HG02798 (cell line): ENCODE measurements at regions not wholly inside any gene's neighbourhood (a gene's known extent, or its start where the extent isn't known, plus 50 kb on each side); places are given as distances from the start of the nearest gene placed in this dataset.
"Not testable (repeated sequence)": the region's sequence is repeated elsewhere in the genome, so short reads cannot be mapped to it uniquely, and the experiment has no call there.

Experiments
- ATAC-seq: cut with Tn5 transposase; IDR thresholded peaks from one replicate; pipeline ENCODE4 v1.9.1; 2021; ENCODE audit warnings: mild to moderate bottlenecking; ENCODE audit not compliant: unreplicated experiment, poor library complexity

GRCh38 chr6:77326711-77327110 lies 136.6 kb downstream of the HTR1B start:
- no peak for ATAC-seq

GRCh38 chr6:77326029-77326428 lies 137.3 kb downstream of the HTR1B start:
- no peak for ATAC-seq

- ATAC-seq: no peak
These were observed 138.4 kb downstream of the HTR1B start for GRCh38 chr6:77324866-77325265.

- ATAC-seq: no peak
These were observed 140.7 kb downstream of the HTR1B start for GRCh38 chr6:77322604-77323003.

GRCh38 chr6:77318256-77318655 lies 145.0 kb downstream of the HTR1B start:
- ATAC-seq: no peak

GRCh38 chr6:77313595-77313994 lies 149.7 kb downstream of the HTR1B start:
- no peak for ATAC-seq

GRCh38 chr6:77299931-77300330 lies 163.4 kb downstream of the HTR1B start:
- ATAC-seq: no peak

- no peak for ATAC-seq
These were observed 165.0 kb downstream of the HTR1B start for GRCh38 chr6:77298283-77298682.

- ATAC-seq: no peak
These were observed 170.4 kb downstream of the HTR1B start for GRCh38 chr6:77292564-77293546.

GRCh38 chr6:77290798-77291197 lies 172.5 kb downstream of the HTR1B start:
- ATAC-seq: no peak

- no peak for ATAC-seq
These were observed 176.8 kb downstream of the HTR1B start for GRCh38 chr6:77286541-77286940.

- no peak for ATAC-seq
These were observed 189.4 kb downstream of the HTR1B start for GRCh38 chr6:77273929-77274328.

- ATAC-seq: no peak
These were observed 198.3 kb downstream of the HTR1B start for GRCh38 chr6:77264970-77265369.

GRCh38 chr6:77263003-77263402 lies 200.3 kb downstream of the HTR1B start:
- ATAC-seq: no peak

- not testable (repeated sequence) for ATAC-seq
These were observed 211.5 kb downstream of the HTR1B start for GRCh38 chr6:77251801-77252200.

GRCh38 chr6:77249560-77249959 lies 213.7 kb downstream of the HTR1B start:
- ATAC-seq: no peak

GRCh38 chr6:77245026-77245425 lies 218.3 kb downstream of the HTR1B start:
- ATAC-seq: no peak

- ATAC-seq: no peak
These were observed 231.6 kb downstream of the HTR1B start for GRCh38 chr6:77231438-77232305.

- no peak for ATAC-seq
These were observed 235.0 kb downstream of the HTR1B start for GRCh38 chr6:77228279-77228678.

- no peak for ATAC-seq
These were observed 245.4 kb downstream of the HTR1B start for GRCh38 chr6:77217896-77218295.

- no peak for ATAC-seq
These were observed 257.4 kb downstream of the HTR1B start for GRCh38 chr6:77205936-77206335.
